ENCODE measurements at regions not wholly inside any gene's neighbourhood (a gene's known extent, or its start where the extent isn't known, plus 50 kb on each side); places are given as distances from the start of the nearest gene placed in this dataset.
A peak's percentile ranks its signal among the peaks of the same experiment; 100 is the strongest.

DNA sequence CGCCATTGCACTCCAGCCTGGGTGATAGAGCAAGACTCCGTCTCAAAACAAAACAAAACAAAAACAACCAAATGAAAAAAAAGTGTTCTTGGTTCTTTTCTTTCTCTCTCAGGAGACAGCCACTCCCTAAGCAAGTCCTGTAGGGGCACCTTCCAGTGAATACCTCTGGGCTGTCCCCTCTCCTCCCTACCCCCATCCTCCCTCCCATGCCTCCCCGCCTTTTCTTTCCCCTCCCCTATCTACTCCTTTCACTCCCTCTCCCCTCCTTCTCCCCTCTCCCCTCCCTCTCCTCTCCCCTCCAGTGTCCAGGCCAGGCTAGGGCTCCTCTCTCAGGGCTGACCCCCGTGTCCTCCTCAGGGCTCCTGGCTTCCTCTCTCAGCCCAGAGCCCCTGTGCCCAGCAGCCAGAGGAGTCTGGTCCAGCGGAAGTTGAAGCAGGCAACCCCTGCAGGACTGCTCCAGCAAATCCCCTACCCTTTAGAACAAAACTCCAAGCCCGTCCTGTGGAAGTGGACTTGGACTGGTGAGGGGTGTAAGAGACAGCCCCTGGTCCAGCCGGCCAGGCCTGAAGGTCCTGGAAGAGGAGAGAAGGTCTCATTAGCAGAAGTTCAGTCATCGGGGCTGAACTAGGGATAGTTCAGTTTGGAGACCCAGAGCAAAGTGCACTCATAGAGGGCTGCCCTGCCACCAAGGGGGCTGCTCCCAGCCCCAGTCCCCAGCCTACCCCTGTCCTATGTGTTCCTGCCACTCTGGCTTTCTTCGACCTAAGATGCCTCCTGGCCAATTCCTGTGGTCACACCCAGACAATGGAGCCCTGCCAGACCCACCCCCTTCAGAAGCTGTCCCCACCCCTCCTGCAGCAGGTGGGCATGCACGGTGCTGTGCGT lies 79.8 kb upstream of the IQSEC1 start:
- TF ChIP-seq EP300 (IDR thresholded peaks at IDR 0.05) = no peak
- no peak for DNase-seq
- Histone ChIP-seq H3K4me1 (ENCODE audit: insufficient read depth) (no peaks in the 10 kb centered on the region), H3K4me3 (no peak overlapping the region), H3K27ac (no peak overlapping the region), H3K36me3 (no peaks in the 10 kb centered on the region), H3K9me3 (peaks cover 0 to 3% of the 10 kb centered on the region in 2 donors), H3K27me3 (no peaks in the 10 kb centered on the region)
- intact Hi-C loops (cut with DNase I) = no loop called here
- 51 to 61% (median 54%) methylated on average over 11 of the region's 11 CpGs for WGBS, 3 donors

GRCh38 chr3:13150624-13151023 lies 77.4 kb upstream of the IQSEC1 start:
- 68 to 80% (median 76%) methylated on average over 5 of the region's 5 CpGs for WGBS, 3 donors
- intact Hi-C loops (cut with DNase I) = no loop called here
- Histone ChIP-seq H3K9me3 (no peaks in the 10 kb centered on the region), H3K36me3 (no peaks in the 10 kb centered on the region), H3K4me3 (no peak overlapping the region), H3K27me3 (no peaks in the 10 kb centered on the region), H3K27ac (no peak overlapping the region), H3K4me1 (ENCODE audit: insufficient read depth) (no peaks in the 10 kb centered on the region)
- DNase-seq = peak in 1 of 5 donors; percentile 8
- no peak for TF ChIP-seq POLR2A (IDR thresholded peaks at IDR 0.05)
- TF ChIP-seq, protein P1, sequence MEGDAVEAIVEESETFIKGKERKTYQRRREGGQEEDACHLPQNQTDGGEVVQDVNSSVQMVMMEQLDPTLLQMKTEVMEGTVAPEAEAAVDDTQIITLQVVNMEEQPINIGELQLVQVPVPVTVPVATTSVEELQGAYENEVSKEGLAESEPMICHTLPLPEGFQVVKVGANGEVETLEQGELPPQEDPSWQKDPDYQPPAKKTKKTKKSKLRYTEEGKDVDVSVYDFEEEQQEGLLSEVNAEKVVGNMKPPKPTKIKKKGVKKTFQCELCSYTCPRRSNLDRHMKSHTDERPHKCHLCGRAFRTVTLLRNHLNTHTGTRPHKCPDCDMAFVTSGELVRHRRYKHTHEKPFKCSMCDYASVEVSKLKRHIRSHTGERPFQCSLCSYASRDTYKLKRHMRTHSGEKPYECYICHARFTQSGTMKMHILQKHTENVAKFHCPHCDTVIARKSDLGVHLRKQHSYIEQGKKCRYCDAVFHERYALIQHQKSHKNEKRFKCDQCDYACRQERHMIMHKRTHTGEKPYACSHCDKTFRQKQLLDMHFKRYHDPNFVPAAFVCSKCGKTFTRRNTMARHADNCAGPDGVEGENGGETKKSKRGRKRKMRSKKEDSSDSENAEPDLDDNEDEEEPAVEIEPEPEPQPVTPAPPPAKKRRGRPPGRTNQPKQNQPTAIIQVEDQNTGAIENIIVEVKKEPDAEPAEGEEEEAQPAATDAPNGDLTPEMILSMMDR (IDR thresholded peaks at IDR 0.05) = no peak
- no peak for TF ChIP-seq EP300 (IDR thresholded peaks at IDR 0.05)

- WGBS, 3 donors = 30 to 37% (median 37%) methylated on average over 19 of the region's 19 CpGs
- intact Hi-C loops (cut with DNase I) = no loop called here
- TF ChIP-seq, protein P1 (IDR thresholded peaks at IDR 0.05) = no peak
- TF ChIP-seq EP300 (IDR thresholded peaks at IDR 0.05) (no peak), POLR2A (IDR thresholded peaks at IDR 0.05) (no peak)
- Histone ChIP-seq H3K36me3 (no peaks in the 10 kb centered on the region), H3K4me3 (no peak overlapping the region), H3K27ac (no peak overlapping the region), H3K9me3 (no peaks in the 10 kb centered on the region), H3K27me3 (no peaks in the 10 kb centered on the region), H3K4me1 (ENCODE audit: insufficient read depth) (no peaks in the 10 kb centered on the region)
- peak in 1 of 5 donors; percentile 15 for DNase-seq
Observed at GRCh38 chr3:13149330-13150108, 76.3 kb upstream of the IQSEC1 start.

DNA sequence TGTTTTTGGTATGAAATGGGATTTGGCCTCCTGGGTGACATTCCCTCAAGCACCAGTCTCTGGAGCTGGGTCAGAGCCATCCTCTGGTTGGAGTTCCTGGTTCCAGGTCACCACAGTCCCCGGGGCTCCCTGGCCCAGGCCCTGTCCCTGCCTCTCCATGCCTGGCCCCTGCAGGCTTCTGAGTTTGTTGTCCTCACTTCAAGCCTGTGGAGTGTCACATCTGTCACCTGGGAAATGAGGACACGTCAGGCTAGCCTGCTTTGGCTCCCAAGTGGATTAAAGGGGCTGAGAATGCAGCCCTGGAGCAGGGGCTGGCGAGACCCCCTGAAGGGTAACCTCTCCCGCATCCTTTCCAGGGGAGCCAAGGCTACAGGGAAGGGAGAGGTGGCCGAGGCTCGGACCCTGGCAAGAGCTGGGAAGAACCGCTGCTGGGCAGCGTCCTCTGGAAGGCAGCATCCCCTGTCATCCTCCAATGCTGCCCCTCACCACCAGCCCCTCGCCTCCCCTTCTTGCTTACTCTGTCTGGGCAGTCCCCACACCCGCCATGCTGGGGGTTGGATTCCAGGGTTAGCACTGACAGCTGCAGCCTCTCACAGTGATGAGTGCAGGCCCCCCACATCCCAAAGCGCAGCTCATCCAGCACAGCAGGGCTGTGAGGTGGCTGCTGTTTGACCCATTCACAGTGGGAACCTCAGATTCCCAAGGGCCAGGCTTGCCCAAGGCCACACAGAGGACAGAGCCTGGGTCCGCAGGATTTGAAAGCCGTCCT lies 75.5 kb upstream of the IQSEC1 start:
- H3K4me1 ChIP-seq (ENCODE audit: insufficient read depth) = no peaks in the 10 kb centered on the region
- 35 to 45% (median 44%) methylated on average over 10 to 13 of the region's 13 CpGs for WGBS, 3 donors
- intact Hi-C loops (cut with DNase I) = no loop called here
- no peak overlapping the region for H3K27ac ChIP-seq
- DNase-seq = peak in 1 of 5 donors; percentile 15
- H3K27me3 ChIP-seq = no peaks in the 10 kb centered on the region
- no peaks in the 10 kb centered on the region for H3K36me3 ChIP-seq
- H3K4me3 ChIP-seq = no peak overlapping the region
- H3K9me3 ChIP-seq = no peaks in the 10 kb centered on the region
- TF ChIP-seq, protein P1 (IDR thresholded peaks at IDR 0.05) = no peak
- TF ChIP-seq EP300 (IDR thresholded peaks at IDR 0.05) (no peak), POLR2A (IDR thresholded peaks at IDR 0.05) (no peak)

All from ovary (tissue), 7 donors.